ENCODE measurements at regions not wholly inside any gene's neighbourhood (a gene's known extent, or its start where the extent isn't known, plus 50 kb on each side); places are given as distances from the start of the nearest gene placed in this dataset.

- in situ Hi-C loops (cut with MboI; ENCODE audit: low pct_unique_long_range_greater_than_20kb in 2 of 9, low sequenced_read_pairs in 9 of 9, unreplicated experiment in 9 of 9), result no loop called here
- ATAC-seq (replicated peaks in 6 of 8), result no peak
- WGBS, 10 experiments, result 0 to 70% (median 17%) methylated on average over 1 to 3 of the region's 3 CpGs; no CpG with 5 or more reads in 5 of the 10 experiments
- Histone ChIP-seq H3K4me1 (replicated peaks in 1 of 2) (no peaks in the 10 kb centered on the region), H3K27ac (no peak overlapping the region), H3K4me3 (no peak overlapping the region)
Observed at GRCh38 chr9:80922544-80922943, 766.8 kb downstream of the TLE1 start.

- Histone ChIP-seq H3K4me3 (no peak overlapping the region), H3K27ac (no peak overlapping the region), H3K4me1 (replicated peaks in 1 of 2) (no peaks in the 10 kb centered on the region)
- in situ Hi-C loops (cut with MboI; ENCODE audit: low pct_unique_long_range_greater_than_20kb in 2 of 9, low sequenced_read_pairs in 9 of 9, unreplicated experiment in 9 of 9), result no loop called here
- no peak for ATAC-seq (replicated peaks in 6 of 8)
- 57 to 100% (median 89%) methylated on average over 1 to 10 of the region's 10 CpGs for WGBS, 10 experiments
Observed at GRCh38 chr9:80906728-80907127, 782.6 kb downstream of the TLE1 start.

DNA sequence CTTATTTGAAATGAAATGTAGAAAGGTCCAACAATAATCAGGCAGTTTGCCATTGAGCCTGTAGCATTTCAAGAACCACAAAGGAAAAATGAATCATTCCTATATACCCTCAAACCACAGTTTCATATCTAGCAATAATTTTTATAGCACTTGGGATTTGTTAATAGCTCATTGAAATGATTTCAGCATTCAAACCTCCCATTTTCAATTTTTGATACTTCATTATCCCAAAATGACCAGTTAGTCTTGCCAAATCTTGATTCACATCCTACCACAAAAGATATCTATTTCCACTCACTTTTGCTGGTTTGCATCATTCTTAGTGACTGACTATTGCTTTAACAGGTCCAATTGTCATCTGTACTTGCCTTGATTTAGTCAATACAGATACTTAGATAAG, 790.1 kb downstream of the TLE1 start:
- in situ Hi-C loops (cut with MboI; ENCODE audit: low pct_unique_long_range_greater_than_20kb in 2 of 9, low sequenced_read_pairs in 9 of 9, unreplicated experiment in 9 of 9), result no loop called here
- ATAC-seq (replicated peaks in 6 of 8), result no peak
- Histone ChIP-seq H3K4me3 (no peak overlapping the region), H3K4me1 (replicated peaks in 1 of 2) (no peaks in the 10 kb centered on the region), H3K27ac (no peak overlapping the region)

DNA sequence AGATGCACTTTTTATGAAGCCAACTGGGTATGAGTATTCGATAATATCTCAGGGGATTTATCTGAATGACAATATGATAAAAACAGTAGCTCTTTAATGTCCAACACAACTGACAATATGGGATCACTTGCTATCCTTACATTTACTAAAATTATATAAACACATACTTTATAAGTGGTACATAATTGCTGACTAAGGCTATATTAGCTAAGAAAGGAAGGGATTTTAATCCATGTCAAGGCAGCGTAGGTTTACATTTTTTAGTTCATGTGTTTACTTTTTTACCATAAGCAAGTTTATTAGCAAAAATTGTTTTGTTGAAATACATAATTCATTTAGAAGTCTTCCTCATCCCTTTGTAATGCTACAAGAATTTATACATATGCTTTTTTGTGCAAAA, 796.2 kb downstream of the TLE1 start:
- in situ Hi-C loops (cut with MboI; ENCODE audit: low pct_unique_long_range_greater_than_20kb in 2 of 9, low sequenced_read_pairs in 9 of 9, unreplicated experiment in 9 of 9), result no loop called here
- no peak overlapping the region for H3K27ac ChIP-seq
- H3K4me1 ChIP-seq (replicated peaks in 1 of 2), result peaks cover 6 to 15% of the 10 kb centered on the region in 2 donors
- WGBS, 10 experiments, result 6 to 100% (median 86%) methylated on average over 1 to 2 of the region's 2 CpGs; no CpG with 5 or more reads in 1 of the 10 experiments
- H3K4me3 ChIP-seq, result no peak overlapping the region
- ATAC-seq (replicated peaks in 6 of 8), result no peak

DNA sequence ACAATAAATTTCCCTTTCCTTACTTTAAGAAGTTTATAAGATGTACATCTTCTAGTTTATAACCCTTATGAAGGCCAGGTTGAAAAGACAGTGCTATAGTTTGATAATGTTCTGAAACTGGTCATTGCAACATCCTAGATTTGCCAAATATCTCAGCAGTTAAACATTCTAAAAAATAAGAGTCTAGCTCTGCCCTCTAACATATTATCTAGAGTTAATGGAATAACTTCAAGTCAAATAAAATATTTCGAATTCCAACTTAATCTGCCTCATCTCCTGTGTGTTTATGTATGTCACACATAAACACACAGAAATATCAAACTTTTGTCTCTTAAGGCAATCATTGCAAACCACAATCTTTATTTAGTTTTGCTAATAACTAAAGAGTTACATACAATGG, 796.6 kb downstream of the TLE1 start:
- WGBS, 10 experiments, result 0 to 100% (median 86%) methylated on average over 1 of the region's 1 CpG
- Histone ChIP-seq H3K27ac (no peak overlapping the region), H3K4me1 (replicated peaks in 1 of 2) (peaks cover 6 to 15% of the 10 kb centered on the region in 2 donors), H3K4me3 (no peak overlapping the region)
- ATAC-seq (replicated peaks in 6 of 8), result no peak
- in situ Hi-C loops (cut with MboI; ENCODE audit: low pct_unique_long_range_greater_than_20kb in 2 of 9, low sequenced_read_pairs in 9 of 9, unreplicated experiment in 9 of 9), result no loop called here

- Histone ChIP-seq H3K4me1 (replicated peaks in 1 of 2) (peaks cover 6 to 15% of the 10 kb centered on the region in 2 donors), H3K4me3 (no peak overlapping the region), H3K27ac (no peak overlapping the region)
- peak in 6 of 8 experiments; percentile 71 to 100 (median 99) for ATAC-seq (replicated peaks in 6 of 8)
- in situ Hi-C loops (cut with MboI; ENCODE audit: low pct_unique_long_range_greater_than_20kb in 2 of 9, low sequenced_read_pairs in 9 of 9, unreplicated experiment in 9 of 9), result no loop called here
Observed at GRCh38 chr9:80890124-80890523, 799.2 kb downstream of the TLE1 start.

GRCh38 chr9:80885894-80886293, 803.5 kb downstream of the TLE1 start:
- no peak overlapping the region for H3K27ac ChIP-seq
- peaks cover 19 to 25% of the 10 kb centered on the region in 2 donors for H3K4me1 ChIP-seq (replicated peaks in 1 of 2)
- WGBS, 10 experiments, result 19 to 100% (median 85%) methylated on average over 1 to 5 of the region's 5 CpGs; no CpG with 5 or more reads in 2 of the 10 experiments
- ATAC-seq (replicated peaks in 6 of 8), result peak in 1 of 8 experiments; percentile 59
- no peak overlapping the region for H3K4me3 ChIP-seq
- in situ Hi-C loops (cut with MboI; ENCODE audit: low pct_unique_long_range_greater_than_20kb in 2 of 9, low sequenced_read_pairs in 9 of 9, unreplicated experiment in 9 of 9), result no loop called here

- H3K27ac ChIP-seq, result no peak overlapping the region
- H3K4me3 ChIP-seq, result no peak overlapping the region
- no peak for ATAC-seq (replicated peaks in 6 of 8)
- H3K4me1 ChIP-seq (replicated peaks in 1 of 2), result peaks cover 10 to 12% of the 10 kb centered on the region in 2 donors
- 33 to 90% (median 73%) methylated on average over 3 to 5 of the region's 5 CpGs for WGBS, 10 experiments
- in situ Hi-C loops (cut with MboI; ENCODE audit: low pct_unique_long_range_greater_than_20kb in 2 of 9, low sequenced_read_pairs in 9 of 9, unreplicated experiment in 9 of 9), result no loop called here
Observed at GRCh38 chr9:80883826-80884579, 805.3 kb downstream of the TLE1 start.

DNA sequence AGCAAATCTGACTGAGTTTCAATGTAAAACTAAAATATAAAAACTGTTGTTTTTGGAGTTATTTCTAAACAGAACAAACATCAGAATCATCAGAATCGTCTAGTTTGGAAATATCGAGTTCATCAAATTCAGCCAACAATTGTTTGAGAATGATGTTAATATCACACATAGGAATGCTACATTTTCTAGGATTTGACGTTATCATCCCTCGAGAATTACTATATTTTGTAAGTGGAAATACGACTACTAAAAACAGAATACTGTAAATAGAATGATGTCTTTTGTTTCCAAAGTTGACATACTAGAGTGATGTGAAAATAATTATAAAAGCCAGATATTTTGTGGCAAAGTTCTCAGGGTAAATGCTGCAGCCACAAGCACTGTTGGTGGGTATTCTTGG, 805.9 kb downstream of the TLE1 start:
- no peak for ATAC-seq (replicated peaks in 6 of 8)
- Histone ChIP-seq H3K4me3 (no peak overlapping the region), H3K4me1 (replicated peaks in 1 of 2) (peaks cover 10 to 12% of the 10 kb centered on the region in 2 donors), H3K27ac (no peak overlapping the region)
- in situ Hi-C loops (cut with MboI; ENCODE audit: low pct_unique_long_range_greater_than_20kb in 2 of 9, low sequenced_read_pairs in 9 of 9, unreplicated experiment in 9 of 9), result no loop called here
- 10 to 97% (median 89%) methylated on average over 2 to 5 of the region's 5 CpGs for WGBS, 10 experiments

GRCh38 chr9:80881940-80882339, 807.4 kb downstream of the TLE1 start:
- Histone ChIP-seq H3K4me3 (no peak overlapping the region), H3K27ac (no peak overlapping the region), H3K4me1 (replicated peaks in 1 of 2) (peaks cover 10 to 12% of the 10 kb centered on the region in 2 donors)
- peak in 5 of 8 experiments; percentile 36 to 80 (median 72) for ATAC-seq (replicated peaks in 6 of 8)
- in situ Hi-C loops (cut with MboI; ENCODE audit: low pct_unique_long_range_greater_than_20kb in 2 of 9, low sequenced_read_pairs in 9 of 9, unreplicated experiment in 9 of 9), result no loop called here
- WGBS, 10 experiments, result 3 to 86% (median 26%) methylated on average over 2 to 5 of the region's 5 CpGs; no CpG with 5 or more reads in 2 of the 10 experiments

DNA sequence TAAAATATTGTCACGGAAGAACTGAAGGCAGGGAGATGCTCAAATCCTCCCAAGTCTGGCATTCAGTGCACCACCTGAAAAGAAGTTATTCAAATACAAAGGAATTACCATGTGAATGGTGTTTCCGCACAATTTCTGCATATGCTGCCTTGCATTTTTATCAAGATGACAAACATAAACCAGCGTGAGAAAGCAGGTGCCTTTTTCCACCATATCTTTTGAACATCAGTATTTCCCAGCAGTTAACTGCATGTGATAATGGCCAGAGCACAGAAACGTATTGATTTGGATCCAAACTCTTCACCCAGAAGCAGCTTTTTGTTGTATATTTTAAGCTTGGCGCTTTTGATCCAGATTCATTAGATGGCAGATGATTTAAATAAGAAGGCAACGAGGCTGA, 808.0 kb downstream of the TLE1 start:
- Histone ChIP-seq H3K4me3 (no peak overlapping the region), H3K4me1 (replicated peaks in 1 of 2) (peaks cover 10 to 12% of the 10 kb centered on the region in 2 donors), H3K27ac (no peak overlapping the region)
- 10 to 73% (median 20%) methylated on average over 1 to 6 of the region's 6 CpGs; no CpG with 5 or more reads in 1 of the 10 experiments for WGBS, 10 experiments
- peak in 3 of 8 experiments; percentile 24 to 42 (median 30) for ATAC-seq (replicated peaks in 6 of 8)
- in situ Hi-C loops (cut with MboI; ENCODE audit: low pct_unique_long_range_greater_than_20kb in 2 of 9, low sequenced_read_pairs in 9 of 9, unreplicated experiment in 9 of 9), result no loop called here

DNA sequence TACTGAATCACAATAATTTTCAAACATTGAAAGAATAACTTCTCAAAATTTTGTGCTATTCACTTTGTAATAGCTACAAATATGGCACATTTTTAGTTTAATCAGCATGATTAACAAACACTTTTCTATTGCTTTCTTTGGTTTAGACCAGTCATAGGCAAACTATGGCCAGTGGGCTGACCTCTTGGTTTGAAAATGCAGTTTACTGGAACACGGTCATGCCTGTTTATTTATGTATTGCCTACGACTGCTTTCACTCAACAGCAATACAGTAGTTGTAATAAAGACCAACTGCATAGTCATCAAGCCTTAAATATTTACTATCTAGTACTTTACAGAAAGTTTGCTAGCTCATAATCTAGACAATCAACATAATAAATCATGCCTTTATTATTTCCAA, 810.8 kb downstream of the TLE1 start:
- H3K27ac ChIP-seq, result no peak overlapping the region
- in situ Hi-C loops (cut with MboI; ENCODE audit: low pct_unique_long_range_greater_than_20kb in 2 of 9, low sequenced_read_pairs in 9 of 9, unreplicated experiment in 9 of 9), result no loop called here
- peaks cover 10 to 12% of the 10 kb centered on the region in 2 donors for H3K4me1 ChIP-seq (replicated peaks in 1 of 2)
- 40 to 100% (median 91%) methylated on average over 2 of the region's 2 CpGs; no CpG with 5 or more reads in 2 of the 10 experiments for WGBS, 10 experiments
- ATAC-seq (replicated peaks in 6 of 8), result no peak
- no peak overlapping the region for H3K4me3 ChIP-seq

DNA sequence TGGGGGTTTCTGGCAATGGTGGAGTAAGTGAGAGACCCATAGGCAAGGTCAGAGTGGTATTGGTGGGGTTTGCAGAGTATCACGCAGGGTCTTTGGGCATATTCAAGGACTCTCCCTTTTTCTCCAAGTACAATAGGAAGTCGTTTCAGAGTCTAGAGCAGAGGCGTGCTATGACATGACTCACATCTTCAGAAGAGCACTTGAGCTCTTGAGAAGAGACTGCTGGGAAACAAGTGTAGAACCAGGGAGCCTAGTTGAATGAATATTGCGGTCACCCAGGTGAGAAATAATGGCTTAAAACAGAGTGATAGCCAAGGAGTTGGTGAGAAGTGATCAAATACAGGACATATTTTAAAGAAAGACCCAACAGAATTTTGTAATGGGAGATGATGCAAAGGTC, 813.4 kb downstream of the TLE1 start:
- WGBS, 10 experiments, result 58 to 100% (median 90%) methylated on average over 1 to 4 of the region's 4 CpGs
- in situ Hi-C loops (cut with MboI; ENCODE audit: low pct_unique_long_range_greater_than_20kb in 2 of 9, low sequenced_read_pairs in 9 of 9, unreplicated experiment in 9 of 9), result no loop called here
- H3K4me3 ChIP-seq, result no peak overlapping the region
- no peak overlapping the region for H3K27ac ChIP-seq
- no peaks in the 10 kb centered on the region for H3K4me1 ChIP-seq (replicated peaks in 1 of 2)
- no peak for ATAC-seq (replicated peaks in 6 of 8)

- no peak for ATAC-seq (replicated peaks in 6 of 8)
- H3K27ac ChIP-seq, result no peak overlapping the region
- no peaks in the 10 kb centered on the region for H3K4me1 ChIP-seq (replicated peaks in 1 of 2)
- in situ Hi-C loops (cut with MboI; ENCODE audit: low pct_unique_long_range_greater_than_20kb in 2 of 9, low sequenced_read_pairs in 9 of 9, unreplicated experiment in 9 of 9), result no loop called here
- WGBS, 10 experiments, result 0 to 100% (median 79%) methylated on average over 1 of the region's 1 CpG; no CpG with 5 or more reads in 2 of the 10 experiments
- no peak overlapping the region for H3K4me3 ChIP-seq
Observed at GRCh38 chr9:80874276-80874675, 815.1 kb downstream of the TLE1 start.
